ENCODE measurements at regions not wholly inside any gene's neighbourhood (a gene's known extent, or its start where the extent isn't known, plus 50 kb on each side); places are given as distances from the start of the nearest gene placed in this dataset.

- no peak for TF ChIP-seq CTCF (IDR thresholded peaks at IDR 0.05; ENCODE audit: poor library complexity)
- no peak for TF ChIP-seq EZH2 (IDR thresholded peaks at IDR 0.05; ENCODE audit: borderline replicate concordance)
- TF ChIP-seq EZH2phosphoT487 (IDR thresholded peaks at IDR 0.05; ENCODE audit: low read depth, severe bottlenecking, unreplicated experiment), result no peak
Observed at GRCh38 chr3:110894574-110894973, 177.0 kb upstream of the NECTIN3 start.
